HG03196 (cell line): ENCODE measurements at regions not wholly inside any gene's neighbourhood (a gene's known extent, or its start where the extent isn't known, plus 50 kb on each side); places are given as distances from the start of the nearest gene placed in this dataset.

Source experiments
- ATAC-seq: cut with Tn5 transposase; IDR thresholded peaks from one replicate; pipeline ENCODE4 v1.9.1; 2021; ENCODE audit not compliant: unreplicated experiment

DNA sequence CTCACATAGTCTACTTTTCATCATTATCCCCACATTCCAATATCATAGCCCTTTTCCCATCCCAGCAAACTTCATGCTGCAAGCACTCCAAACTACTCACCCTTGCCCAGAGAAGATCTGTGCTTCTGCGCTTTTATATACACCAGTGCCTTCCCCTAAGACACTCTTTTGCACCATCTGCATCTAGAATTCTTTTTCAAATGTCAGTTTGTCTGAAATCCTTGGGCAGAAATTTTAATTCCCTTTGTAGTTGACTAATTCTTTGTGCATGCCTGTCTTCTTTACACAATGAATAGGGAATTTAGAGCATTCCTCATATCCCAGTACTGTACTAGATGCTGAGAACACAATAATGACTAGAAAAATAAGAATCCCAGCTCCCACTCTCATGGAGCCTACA, 298.9 kb downstream of the KCNN2 start:
- ATAC-seq, result no peak

DNA sequence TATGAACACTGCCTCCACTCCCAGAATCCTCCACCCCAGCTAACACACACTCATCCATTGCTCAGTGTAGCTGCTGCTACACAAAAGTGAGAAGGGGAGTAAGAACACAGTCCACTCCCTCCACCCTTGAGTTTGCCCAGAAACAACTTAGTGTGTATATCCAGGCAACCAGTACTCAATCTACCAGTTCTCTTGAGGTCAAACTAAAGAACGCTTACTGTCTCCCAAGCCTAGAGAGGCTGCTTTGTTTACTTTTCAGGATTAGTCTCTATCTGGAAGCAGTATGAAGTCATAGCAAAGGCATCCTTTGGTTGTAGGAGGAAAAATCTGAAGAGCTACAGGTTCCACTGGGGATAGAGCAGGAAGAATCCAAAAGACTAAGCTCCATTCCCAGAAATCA, 296.3 kb downstream of the KCNN2 start:
- ATAC-seq, result no peak

DNA sequence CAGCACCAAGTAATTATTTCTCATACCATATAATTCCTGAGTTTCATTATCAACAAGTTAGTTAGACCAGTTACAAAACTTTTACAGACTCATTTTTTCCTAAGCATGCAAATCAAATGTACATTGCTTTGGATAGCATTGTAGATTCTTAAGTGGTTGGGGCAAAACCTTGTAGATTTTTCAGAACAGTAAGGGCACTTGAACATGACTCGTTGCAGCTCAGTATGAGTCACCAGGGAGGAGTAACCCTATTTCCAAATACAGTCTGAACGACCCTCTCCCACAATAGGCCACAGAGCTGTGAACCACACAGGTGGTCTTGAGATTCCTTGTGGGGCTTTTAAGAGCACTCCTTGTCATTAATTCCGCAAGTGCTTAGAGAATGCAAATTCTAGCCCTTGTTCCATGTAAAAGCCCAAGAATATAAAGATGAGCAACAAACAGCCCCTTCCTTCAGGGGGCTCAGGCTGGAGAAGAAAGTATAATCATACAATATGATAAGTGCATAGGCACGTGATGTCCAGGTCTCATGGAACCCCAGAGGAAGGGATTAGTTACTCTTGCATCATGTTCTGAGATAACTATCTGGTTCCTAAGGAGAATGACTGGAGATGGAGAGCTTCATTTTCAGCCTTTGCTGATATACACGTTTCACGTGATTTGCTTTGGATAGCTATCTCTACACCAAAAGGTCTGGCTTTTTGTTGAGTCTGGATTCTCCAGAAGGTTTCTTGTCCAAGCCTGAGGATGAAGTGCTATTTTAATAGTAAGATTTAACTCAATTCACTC, 295.7 kb downstream of the KCNN2 start:
- no peak for ATAC-seq

DNA sequence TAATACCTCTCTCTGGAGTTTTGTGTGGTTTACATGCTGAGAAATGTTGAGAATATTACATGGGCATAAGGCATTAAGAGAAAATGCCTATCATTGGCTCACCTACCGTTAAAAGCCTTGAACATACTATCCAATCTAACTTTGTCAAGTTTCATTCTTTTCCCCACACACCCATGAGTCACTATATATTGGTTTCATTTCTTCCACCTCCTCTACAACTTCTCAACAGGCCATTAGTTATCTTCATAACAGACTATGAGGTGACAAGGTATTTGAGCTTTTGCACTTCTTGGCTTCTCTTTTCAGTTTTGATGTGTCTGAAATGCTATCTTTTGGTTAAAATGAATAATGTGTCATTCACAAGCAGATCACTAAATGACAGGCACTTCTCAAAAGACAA, 288.0 kb downstream of the KCNN2 start:
- no peak for ATAC-seq

DNA sequence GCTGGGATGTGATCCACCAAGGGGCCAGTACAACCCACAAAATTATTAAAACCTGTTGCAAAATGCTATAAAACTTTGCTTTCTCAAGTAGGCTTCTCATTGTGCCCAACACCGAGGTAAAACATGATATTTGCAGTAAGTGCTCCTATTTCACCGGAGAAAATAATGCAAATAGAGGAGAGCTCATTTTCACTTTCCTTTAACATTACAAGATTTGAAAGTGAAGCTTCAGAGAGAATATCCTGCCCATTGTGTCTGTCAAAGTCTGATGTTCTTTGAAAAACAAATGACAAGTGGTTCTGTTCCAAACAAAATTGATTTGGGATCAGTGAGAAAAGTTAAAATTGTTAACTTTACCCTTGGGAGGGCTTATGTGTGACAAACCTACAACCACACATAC, 287.1 kb downstream of the KCNN2 start:
- ATAC-seq, result no peak

DNA sequence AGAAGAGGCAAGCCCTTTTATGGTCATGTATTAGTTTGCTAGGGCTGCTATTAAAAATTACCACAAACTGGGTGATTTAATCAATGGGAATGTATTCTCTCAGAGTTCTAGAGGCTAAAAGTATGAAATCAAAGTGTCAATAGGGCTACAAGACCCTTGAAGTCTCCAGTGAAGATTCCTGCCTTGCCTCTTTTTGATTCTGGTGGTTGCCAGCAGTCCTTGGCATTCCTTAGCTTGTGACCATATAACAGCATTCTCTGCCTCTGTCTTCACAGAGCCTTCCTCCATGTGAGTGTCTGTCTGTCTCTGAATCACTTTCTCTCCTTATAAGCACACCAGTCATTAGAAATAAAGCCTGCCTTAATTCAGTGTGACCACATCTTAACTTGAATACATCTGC, 282.7 kb downstream of the KCNN2 start:
- ATAC-seq, result no peak

DNA sequence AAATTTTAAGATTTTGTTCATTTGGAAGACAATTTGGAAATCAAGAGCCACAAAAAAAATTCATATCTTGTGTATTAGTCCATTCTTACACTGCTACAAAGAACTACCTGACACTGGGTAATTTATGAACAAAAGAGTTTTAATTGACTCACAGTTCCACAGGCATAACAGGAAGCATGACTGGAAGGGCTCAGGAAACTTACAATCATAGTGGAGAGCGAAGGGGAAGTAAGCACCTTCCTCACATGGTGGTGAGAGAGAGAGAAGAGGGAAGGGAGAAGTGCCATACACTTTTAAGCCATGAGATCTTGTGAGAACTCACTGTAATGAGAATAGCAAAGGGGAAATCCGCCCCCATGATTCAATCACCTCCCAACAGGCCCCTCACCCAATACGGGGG, 274.4 kb downstream of the KCNN2 start:
- no peak for ATAC-seq

DNA sequence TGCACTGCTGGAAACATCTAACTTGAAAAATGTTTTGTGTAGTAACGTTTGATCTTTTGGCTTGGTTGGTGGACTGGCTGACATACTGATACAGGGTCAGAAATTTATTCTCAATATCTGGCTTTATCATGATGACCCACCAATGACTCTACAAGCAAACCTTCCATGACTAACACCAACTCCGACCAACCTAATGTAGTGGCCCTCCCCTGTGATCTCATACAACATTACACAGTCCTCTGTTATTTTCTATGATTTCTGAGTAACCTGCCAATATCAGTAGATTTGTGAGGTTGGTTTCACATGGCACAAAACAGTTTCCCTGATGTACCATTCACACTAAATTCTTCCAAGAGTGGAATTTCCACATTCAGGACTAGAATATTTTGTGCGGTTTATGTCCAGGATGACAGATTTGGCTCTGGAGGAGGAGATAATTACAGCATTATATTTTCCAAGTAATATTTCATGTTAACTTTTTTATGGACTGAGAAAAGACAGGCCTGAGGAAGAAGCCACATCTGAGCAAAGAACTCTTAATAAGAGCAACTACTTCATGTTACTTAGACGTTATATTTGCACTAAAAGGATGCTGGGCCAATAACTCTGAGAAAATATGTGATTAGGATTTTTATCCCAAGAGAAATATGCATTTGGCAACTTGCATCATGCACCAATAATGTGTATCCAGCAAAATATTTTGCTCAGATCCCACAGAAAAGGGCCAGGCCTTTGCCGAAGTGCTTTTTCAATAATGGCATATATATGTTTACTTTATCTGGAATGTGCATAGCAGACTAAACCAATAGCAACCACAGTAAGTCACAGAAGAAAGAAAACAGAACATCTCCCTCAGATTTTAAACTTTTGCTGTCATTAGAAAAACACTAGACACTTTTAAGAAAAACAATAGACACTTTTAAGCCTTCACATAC, 273.4 kb downstream of the KCNN2 start:
- no peak for ATAC-seq

DNA sequence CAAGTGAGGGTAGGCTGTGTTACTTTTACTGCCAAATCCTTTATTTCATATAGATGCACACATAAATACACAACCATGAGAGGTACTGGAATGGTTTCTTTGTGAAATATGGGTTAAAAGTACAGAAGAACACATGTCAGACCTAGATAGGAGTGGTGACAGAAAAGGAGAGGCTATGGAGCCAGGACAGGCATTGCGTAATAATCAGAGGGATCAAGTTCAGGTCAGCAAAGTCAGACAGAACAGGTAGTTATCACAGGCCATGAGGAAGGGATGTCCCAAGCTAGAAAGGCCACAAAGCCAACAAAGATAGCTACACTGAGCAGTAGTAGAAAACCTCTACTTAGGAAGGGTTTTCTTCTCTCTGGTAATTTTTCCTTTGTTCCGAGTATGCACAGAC, 272.6 kb downstream of the KCNN2 start:
- no peak for ATAC-seq

DNA sequence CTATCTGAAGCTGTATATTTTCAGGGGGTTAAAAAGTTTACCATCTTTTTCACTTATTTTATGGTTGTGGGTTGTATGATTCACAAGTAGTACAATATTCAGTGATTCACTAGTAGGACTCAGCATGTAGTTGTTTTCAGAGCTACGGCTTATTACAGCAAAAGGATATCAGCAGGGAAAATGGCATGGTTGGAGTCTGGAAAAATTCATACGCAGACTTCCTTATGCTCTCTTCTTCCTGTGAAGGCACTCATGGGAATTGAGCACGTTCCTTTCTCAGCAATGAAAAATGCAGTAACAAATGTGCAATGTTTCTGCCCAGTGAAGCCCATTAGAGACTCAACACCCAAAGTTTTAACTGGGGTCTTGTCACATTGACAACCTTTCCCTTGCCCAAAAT, 250.5 kb downstream of the KCNN2 start:
- ATAC-seq, result no peak

DNA sequence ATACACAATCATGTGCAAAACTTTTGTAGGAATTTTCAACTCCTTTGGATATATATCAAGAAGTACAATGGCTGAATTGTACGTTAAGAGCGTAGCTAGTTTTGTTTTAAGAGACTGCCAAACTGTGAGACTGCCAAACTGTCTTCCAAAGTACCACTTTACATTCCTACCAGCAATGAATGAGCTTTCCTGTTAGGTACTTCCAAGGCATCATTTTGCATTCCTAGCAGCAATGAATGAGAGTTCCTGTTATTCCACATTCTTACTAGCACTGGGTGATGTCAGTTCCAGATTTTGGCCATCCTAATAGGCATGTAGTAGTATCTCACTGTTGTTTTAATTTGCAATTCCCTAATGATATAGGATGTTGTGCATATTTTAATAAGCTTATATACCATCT, 219.3 kb downstream of the KCNN2 start:
- ATAC-seq, result no peak

DNA sequence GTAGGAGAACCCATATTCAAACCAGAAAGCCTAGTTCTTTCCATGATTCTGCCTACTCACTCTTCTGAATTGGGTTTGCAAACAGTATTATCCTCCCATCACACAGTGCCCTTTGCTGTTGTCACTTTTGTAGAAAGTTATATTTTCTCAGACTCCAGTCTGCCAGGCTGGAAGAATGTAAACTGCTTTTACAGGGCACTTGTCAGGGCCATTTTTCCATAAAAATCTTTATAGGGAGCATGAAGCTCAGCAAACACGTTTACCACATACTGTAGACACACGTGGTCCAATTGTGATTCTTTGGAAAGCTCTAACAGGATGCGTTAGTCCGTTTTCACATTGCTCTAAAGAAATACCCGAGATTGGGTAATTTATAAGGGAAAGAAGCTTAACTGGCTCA, 204.0 kb downstream of the KCNN2 start:
- ATAC-seq, result no peak

DNA sequence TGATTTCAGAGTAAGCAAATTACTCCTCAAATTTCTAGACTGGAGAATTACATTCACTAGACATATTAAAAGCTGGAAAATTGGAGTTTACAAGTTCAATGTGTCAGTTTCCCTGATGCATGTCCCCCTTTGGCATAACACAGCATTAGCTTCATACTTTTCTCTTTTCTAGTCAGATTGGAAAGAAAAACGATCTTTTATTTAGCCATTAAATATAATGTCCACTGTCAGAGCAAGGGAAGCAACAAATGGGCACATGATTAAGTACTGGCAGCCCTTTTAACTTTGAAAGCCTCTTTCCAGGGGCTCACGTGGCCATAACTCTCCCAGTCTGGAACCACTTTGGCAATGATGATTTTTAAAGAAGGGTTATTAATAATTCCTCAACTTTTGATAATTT, 203.3 kb downstream of the KCNN2 start:
- no peak for ATAC-seq

DNA sequence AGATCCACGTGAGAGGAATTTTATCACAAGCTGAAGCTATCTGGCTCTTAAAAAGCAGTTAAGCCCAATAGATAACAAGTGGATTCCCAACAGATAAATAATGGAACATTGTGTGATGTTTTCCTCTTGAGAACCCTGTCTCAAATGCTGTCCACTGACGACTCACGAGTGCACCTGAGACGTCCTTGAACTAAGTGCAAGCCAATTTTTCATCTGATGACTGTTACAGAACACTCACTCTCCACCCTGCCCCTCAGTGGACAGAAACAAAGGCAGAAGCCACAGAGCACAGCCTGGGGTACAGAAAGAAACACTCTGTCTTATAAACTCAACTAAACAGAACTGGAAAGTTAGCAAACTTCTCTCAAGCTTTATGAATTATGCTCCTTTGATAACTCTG, 199.5 kb downstream of the KCNN2 start:
- no peak for ATAC-seq
